ENCODE measurements at regions not wholly inside any gene's neighbourhood (a gene's known extent, or its start where the extent isn't known, plus 50 kb on each side); places are given as distances from the start of the nearest gene placed in this dataset.

DNA sequence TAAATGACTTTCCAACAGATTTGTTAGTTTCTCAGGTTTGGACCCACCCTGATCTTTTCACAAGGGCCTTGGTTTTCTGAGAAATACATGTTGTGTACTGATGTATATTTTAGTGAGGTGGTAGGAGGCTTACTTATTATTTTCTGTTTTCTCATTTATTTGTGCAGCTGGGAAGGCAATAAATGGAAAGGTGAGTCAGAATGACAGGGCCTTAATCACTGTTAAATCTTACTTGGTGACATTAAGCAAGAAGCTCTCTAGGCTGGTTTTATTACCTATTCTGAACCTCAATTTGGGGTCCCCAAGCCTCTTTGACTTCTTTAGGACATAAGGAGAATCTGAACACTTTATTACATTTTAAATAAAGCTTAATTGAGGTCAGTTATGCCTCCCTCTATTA lies 214.0 kb upstream of the DAB2 start:
- Histone ChIP-seq H3K36me3 (no peaks in the 10 kb centered on the region), H3K9me3 (no peaks in the 10 kb centered on the region), H3K27ac (no peak overlapping the region), H3K4me1 (no peaks in the 10 kb centered on the region), H3K4me3 (no peak overlapping the region), H3K27me3 (no peaks in the 10 kb centered on the region)
- DNase-seq (ENCODE audit: low spot score in 2 of 2) = no peak
- intact Hi-C loops (cut with DNase I) = no loop called here
- TF ChIP-seq CTCF (IDR thresholded peaks at IDR 0.05) = no peak

DNA sequence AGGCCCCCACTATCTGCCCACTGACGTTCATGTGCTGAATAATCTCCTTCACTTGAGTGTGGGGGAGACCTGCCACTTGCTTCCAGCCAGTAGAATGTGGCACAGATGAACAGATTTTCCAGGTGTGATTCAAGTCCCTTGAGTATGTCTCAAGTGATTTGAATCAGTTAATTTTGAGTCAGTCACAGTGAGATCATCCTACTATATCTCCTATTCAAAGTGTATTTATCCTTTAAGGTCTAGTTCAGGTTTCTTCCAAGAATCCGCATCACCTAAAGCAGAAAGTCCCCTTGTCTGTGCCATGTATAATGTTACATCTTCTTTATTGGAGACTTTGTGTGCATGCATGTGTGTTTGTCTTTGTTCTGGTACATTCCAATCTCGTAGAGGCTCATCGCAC lies 208.3 kb upstream of the DAB2 start:
- DNase-seq (ENCODE audit: low spot score in 2 of 2) = no peak
- TF ChIP-seq CTCF (IDR thresholded peaks at IDR 0.05) = no peak

GRCh38 chr5:39631958-39632357 lies 207.2 kb upstream of the DAB2 start:
- H3K27me3 ChIP-seq = no peaks in the 10 kb centered on the region
- no peaks in the 10 kb centered on the region for H3K9me3 ChIP-seq
- H3K27ac ChIP-seq = no peak overlapping the region
- no peak for DNase-seq (ENCODE audit: low spot score in 2 of 2)
- no peaks in the 10 kb centered on the region for H3K4me1 ChIP-seq
- no peaks in the 10 kb centered on the region for H3K36me3 ChIP-seq
- no peak overlapping the region for H3K4me3 ChIP-seq
- no peak for TF ChIP-seq CTCF (IDR thresholded peaks at IDR 0.05)
- intact Hi-C loops (cut with DNase I) = no loop called here

More for the DNA sequence above, 208.3 kb upstream of the DAB2 start:
- Histone ChIP-seq H3K4me3 (no peak overlapping the region), H3K4me1 (no peaks in the 10 kb centered on the region), H3K36me3 (no peaks in the 10 kb centered on the region), H3K9me3 (no peaks in the 10 kb centered on the region), H3K27ac (no peak overlapping the region), H3K27me3 (no peaks in the 10 kb centered on the region)
- intact Hi-C loops (cut with DNase I) = no loop called here

- Histone ChIP-seq H3K4me3 (no peak overlapping the region), H3K27me3 (no peaks in the 10 kb centered on the region), H3K4me1 (no peaks in the 10 kb centered on the region), H3K9me3 (no peaks in the 10 kb centered on the region), H3K36me3 (no peaks in the 10 kb centered on the region), H3K27ac (no peak overlapping the region)
- TF ChIP-seq CTCF (IDR thresholded peaks at IDR 0.05) = no peak
- DNase-seq (ENCODE audit: low spot score in 2 of 2) = no peak
- intact Hi-C loops (cut with DNase I) = no loop called here
These were observed 205.2 kb upstream of the DAB2 start for GRCh38 chr5:39629946-39630345.

DNA sequence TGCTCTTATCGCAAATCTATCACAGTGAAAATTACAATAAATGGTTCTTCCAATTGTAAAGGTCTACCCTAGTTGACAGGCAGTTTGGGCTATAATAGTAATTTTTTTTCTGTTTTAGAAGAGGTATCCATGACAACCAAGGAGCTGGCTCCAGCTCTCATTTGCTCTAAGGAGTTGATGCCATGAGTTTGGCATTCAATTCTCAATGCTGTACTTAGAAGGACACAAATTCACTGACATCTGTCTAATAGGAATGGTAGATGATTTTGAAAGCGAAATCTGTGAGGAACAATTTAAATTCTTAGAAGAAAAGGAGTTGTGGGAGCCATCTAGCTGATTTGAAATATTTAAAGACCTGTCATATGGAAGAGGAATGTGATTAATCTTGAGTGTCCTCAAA lies 203.6 kb upstream of the DAB2 start:
- intact Hi-C loops (cut with DNase I) = no loop called here
- no peak overlapping the region for H3K4me3 ChIP-seq
- no peaks in the 10 kb centered on the region for H3K4me1 ChIP-seq
- no peaks in the 10 kb centered on the region for H3K27me3 ChIP-seq
- no peak for DNase-seq (ENCODE audit: low spot score in 2 of 2)
- H3K36me3 ChIP-seq = no peaks in the 10 kb centered on the region
- no peaks in the 10 kb centered on the region for H3K9me3 ChIP-seq
- H3K27ac ChIP-seq = no peak overlapping the region
- no peak for TF ChIP-seq CTCF (IDR thresholded peaks at IDR 0.05)

GRCh38 chr5:39624890-39625289 lies 200.1 kb upstream of the DAB2 start:
- Histone ChIP-seq H3K9me3 (no peaks in the 10 kb centered on the region), H3K27ac (no peak overlapping the region), H3K36me3 (no peaks in the 10 kb centered on the region), H3K27me3 (no peaks in the 10 kb centered on the region), H3K4me1 (no peaks in the 10 kb centered on the region), H3K4me3 (no peak overlapping the region)
- intact Hi-C loops (cut with DNase I) = no loop called here
- no peak for DNase-seq (ENCODE audit: low spot score in 2 of 2)
- no peak for TF ChIP-seq CTCF (IDR thresholded peaks at IDR 0.05)

Measured in ascending aorta (tissue), 2 donors.